Forelimb muscle (tissue), 1 donor: ENCODE measurements at regions not wholly inside any gene's neighbourhood (a gene's known extent, or its start where the extent isn't known, plus 50 kb on each side); places are given as distances from the start of the nearest gene placed in this dataset.

Experiments used
- DNase-seq: peaks from one replicate; pipeline ENCODE4 v3.0.0-alpha.2; 2013; ENCODE audit warnings: low read depth

- DNase-seq, result no peak
Measured at GRCh38 chr16:76612497-76612896, 335.3 kb downstream of the CNTNAP4 start.

DNA sequence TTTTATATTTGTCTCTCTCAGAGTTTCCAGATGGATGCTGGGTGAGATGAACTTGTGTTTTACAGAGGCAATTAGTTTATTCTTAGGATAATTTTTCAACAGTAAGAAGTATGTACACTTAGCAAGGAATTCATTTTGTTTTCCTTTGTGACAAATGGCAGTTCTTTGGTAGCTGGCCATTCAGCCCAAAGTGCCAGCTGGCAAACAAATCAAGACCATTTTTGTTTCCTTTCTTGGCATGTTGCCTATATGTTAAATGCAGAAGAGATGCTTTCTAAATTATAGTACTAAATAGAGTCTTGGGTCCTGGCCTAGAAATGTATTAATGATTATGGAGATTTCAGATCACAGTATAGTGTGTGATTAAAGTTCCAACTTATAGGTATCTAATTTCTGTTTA is 337.1 kb downstream of the CNTNAP4 start:
- DNase-seq, result peak; percentile 5

DNA sequence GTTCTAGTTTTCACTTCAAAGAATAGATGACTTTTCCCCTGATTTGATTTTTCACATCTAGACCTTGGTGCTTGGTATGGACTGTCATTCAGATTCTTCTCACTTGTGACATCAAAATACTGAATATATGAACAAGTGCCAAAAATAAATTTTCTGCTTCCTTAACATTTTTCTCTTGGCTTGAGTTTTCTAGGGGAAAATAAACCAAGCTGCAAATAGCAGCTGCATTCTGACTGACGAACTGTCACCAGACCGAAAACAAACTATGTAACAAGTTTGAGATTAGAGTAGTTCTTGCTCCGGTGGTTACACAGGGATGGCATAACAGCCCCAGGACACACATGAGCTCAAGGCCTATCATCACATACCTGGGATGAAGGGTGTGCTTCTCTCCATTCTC is 345.7 kb downstream of the CNTNAP4 start:
- DNase-seq, result no peak

DNA sequence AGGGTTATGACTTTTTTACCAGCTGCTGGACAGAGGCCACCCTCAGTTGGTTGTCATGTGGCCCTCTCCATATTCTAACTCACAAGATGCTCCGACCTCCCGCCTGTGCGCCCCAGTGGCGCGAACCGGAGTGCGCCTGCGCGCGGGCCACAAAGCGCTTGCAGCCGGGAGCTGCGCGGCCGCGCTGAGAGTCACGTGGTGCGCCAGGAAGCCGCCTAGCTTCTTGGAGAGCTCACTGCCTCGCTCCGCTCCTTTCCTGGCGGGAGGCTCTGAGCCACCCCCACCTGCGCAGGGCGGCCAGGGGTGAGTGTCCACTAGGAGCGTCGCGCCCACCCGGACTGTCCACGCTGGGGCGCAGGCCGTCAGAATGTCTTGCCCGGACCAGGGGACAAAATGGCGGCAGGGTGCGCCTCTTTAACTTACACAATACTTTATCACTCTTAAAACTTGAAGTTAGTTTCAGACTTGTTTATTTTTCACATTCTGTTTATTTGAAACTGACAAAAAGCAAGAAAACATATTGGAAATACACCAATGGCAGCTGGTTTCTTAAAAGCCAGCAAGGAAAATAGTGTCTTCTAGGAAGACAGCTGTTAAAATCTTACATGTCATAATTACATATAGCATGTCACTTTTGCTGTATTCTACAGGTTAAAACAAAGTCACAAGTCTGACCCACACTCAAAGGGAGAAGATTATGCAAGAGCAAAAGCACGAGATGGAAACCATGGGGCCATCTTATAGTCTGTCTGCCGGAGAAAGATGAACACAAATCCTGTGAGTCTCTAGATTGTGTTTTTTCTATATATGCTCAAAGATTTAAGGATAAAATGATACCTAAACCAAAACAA is 357.9 kb downstream of the CNTNAP4 start:
- DNase-seq, result no peak

GRCh38 chr16:76639685-76640289 is 362.6 kb downstream of the CNTNAP4 start:
- DNase-seq, result no peak

- DNase-seq, result no peak
Measured at GRCh38 chr16:76650582-76650981, 373.4 kb downstream of the CNTNAP4 start.

GRCh38 chr16:76653390-76654026 is 376.3 kb downstream of the CNTNAP4 start:
- peak; percentile 56 for DNase-seq

GRCh38 chr16:76654088-76654820 is 377.1 kb downstream of the CNTNAP4 start:
- DNase-seq, result no peak

DNA sequence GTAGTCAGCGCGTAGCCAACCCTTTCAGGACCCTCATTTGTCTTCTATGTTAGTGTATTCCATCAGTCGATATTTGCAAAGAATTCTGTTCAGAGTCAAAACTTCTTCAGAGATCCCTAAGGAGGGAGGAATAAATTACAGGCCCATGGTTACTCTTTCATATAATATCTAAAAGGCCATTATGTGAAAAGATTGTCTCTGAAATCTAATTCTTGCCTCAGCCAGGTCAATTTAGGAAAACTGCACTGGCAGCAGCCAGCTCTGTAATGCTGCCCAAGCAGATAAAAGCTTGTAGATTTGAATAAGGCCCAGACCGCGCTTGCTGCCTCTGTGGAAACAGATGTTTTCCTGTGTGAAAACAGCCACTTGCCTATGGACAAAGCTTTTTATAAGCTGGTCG is 379.8 kb downstream of the CNTNAP4 start:
- no peak for DNase-seq

DNA sequence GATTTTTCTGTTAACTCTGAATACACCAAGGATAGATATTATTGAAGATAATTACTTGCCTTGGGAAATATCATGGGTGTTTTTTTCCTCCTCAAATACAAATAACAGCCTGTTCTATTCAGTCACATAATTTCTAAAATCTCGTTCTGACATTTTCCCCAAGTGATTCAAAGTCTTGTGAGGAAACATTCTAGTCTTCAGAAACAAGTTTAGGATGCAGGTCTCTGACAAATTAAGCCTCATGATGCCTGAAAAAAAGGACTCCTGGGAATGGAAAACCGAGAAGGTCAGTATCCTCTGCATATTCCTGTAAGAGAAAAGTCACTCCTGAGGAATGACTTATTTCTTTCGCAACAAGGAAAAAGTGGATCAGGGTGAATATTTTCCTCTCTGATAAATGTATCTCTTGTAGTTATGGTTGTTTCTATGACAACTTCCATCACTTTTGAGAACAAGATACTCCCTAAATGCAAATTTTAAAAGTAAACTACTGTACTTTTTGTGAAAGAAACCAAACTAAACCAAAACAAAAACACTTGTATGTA is 384.6 kb downstream of the CNTNAP4 start:
- peak; percentile 26 for DNase-seq

- no peak for DNase-seq
Measured at GRCh38 chr16:76665571-76666275, 388.5 kb downstream of the CNTNAP4 start.

GRCh38 chr16:76668207-76668725 is 391.1 kb downstream of the CNTNAP4 start:
- no peak for DNase-seq

GRCh38 chr16:76669288-76669687 is 392.1 kb downstream of the CNTNAP4 start:
- DNase-seq, result no peak

- no peak for DNase-seq
Measured at GRCh38 chr16:76670125-76670857, 393.1 kb downstream of the CNTNAP4 start.

GRCh38 chr16:76676356-76676755 is 399.2 kb downstream of the CNTNAP4 start:
- no peak for DNase-seq

GRCh38 chr16:76681296-76681695 is 404.1 kb downstream of the CNTNAP4 start:
- no peak for DNase-seq

DNA sequence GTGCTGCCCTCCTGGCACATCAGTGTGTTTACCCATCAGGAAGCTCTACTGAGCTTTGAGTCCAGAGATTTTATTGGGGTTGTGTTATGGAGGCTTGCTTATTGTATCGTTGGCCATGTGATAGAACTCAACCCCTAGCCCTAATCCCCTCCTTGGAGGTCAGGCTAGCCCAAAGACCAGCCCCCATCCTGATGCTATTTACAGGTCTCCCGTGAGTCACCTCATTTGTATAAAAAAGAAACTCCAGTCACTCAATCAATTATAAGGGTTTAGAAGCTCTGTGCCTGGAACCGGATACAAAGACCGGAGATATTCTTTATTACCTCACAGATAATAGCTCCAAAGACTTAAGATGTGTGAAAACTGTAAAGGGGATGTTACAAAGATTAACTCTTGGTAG is 405.9 kb downstream of the CNTNAP4 start:
- DNase-seq, result no peak

DNA sequence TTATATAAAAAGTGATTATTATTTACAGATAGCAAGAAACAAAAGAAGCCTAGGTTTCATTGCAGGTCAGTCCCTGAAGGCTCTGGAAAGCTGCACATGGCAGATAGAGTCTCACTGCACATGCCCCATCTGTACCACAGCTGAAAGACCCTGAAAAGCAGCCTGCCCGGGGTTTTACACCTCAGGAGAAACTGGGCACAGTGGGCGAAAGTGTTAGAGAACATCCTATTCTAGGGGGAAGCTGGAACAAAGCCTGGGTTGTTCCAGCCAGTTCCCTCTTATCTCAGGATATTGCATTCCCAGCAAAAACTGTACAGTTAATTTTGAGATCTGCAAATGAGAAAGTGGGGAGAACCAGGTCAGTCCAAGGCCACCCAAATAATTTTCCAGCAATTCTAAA is 419.7 kb downstream of the CNTNAP4 start:
- DNase-seq, result no peak

GRCh38 chr16:76705892-76706291 is 428.7 kb downstream of the CNTNAP4 start:
- no peak for DNase-seq

DNA sequence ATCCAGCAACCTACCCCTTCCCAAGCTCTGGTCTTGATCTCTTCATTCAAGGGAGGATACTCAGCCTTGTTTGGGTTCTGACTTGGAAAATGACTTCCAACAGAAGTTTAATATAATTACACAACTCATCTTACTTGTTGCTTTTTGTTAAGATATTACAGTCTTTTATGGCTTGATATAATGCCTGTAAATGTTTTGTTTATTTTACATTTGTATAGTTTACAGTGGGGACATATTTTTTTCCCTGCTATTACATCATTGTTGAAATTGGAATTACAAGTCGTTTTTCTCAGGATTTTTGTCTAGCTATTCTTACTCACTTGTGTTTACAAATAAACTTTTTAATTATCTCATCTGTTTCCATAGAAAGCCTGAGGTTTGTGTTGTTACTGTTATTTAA is 436.0 kb downstream of the CNTNAP4 start:
- no peak for DNase-seq
